ENCODE measurements at regions not wholly inside any gene's neighbourhood (a gene's known extent, or its start where the extent isn't known, plus 50 kb on each side); places are given as distances from the start of the nearest gene placed in this dataset.

- no peak for TF ChIP-seq CTCF (IDR thresholded peaks at IDR 0.05)
- TF ChIP-seq POLR2A (IDR thresholded peaks at IDR 0.05), result no peak
These were observed 69.0 kb upstream of the SHISAL1 start for GRCh38 chr22:44381761-44382115.
